Ecto neural progenitor cell (in vitro differentiated cells): ENCODE measurements at regions not wholly inside any gene's neighbourhood (a gene's known extent, or its start where the extent isn't known, plus 50 kb on each side); places are given as distances from the start of the nearest gene placed in this dataset.

Experiments
- DNase-seq: peaks from one replicate; pipeline ENCODE4 v3.0.0-alpha.2; 2018; ENCODE audit warnings: low spot score

DNA sequence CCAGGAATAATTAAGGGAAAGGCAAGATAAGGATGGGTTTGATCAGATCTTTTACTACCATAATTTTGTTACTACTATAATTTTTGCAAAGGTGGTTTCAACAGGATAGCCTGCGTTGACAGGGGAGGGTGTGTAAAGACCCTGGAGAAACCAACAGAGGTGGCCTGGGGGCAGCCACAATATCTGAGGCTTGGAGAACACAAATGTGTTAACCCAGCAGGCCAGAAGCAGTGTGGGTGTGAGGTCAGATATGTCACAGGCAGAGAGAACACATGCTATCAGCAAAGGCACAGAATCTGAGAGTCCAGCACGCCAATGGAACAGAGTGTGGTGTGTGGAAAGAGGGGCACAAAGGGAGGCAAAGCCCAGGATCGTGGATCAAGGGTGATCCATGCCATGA, 399.4 kb upstream of the TRIB2 start:
- no peak for DNase-seq

- no peak for DNase-seq
These were observed 398.8 kb upstream of the TRIB2 start for GRCh38 chr2:12317814-12318426.

DNA sequence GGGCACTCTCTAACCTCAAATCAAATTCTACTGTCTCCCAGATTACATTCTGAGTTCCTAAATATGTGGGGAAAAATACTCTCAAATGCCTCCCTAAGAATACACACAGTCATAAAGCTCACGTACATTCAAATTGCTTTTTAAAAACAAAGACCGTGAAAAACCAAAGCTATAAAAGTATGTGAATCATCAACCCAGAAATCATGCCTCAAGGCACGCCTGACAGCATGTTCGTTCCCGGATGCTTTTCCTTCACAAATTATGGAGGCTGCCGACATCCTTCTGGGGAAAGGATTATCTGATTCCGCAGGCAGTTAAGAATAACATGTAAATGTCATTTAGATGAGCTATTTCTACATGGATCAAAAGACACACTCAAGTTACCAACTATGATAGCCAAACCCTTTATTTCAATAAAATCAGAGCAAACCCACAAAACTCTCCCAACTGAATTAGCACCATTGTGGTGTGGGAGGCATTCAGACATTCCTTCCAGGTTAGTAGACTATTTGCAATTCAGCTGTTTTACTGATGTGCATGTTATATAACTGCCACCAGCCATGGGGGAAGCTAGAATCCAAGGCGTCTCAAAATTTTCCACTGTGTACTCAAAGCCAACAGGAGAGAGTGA, 398.2 kb upstream of the TRIB2 start:
- DNase-seq, result no peak

DNA sequence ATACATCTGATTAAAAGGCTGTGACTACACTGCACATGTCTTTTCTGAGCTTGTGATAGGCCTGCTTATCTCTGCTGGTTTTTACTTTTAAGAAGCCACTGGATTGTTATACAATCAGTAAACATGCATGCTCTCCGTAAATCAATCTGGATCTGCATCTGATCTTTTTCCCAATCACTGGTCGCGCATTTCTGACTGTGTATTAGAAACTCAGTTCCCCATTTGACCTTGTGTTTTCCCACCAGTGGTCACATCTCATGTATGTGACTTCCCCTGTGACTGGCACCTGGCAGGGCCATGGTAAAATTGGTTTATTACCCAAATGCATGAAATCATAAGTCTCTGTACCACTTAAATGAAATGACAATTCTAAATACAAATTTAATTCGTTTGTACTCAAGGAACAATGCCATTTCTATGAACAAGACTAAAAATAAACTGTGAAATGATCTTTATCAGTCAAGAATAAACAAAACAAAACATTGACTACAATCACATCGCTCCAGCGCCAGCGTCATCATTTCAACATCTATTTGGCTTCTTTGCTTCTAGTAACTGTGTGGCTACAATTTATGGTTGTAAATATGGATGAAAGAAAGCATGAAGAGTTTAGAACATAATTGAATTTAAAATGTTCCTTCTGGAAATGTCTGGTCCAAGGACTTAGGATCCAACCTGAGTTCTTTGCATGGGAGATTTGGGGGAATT, 396.6 kb upstream of the TRIB2 start:
- no peak for DNase-seq

DNA sequence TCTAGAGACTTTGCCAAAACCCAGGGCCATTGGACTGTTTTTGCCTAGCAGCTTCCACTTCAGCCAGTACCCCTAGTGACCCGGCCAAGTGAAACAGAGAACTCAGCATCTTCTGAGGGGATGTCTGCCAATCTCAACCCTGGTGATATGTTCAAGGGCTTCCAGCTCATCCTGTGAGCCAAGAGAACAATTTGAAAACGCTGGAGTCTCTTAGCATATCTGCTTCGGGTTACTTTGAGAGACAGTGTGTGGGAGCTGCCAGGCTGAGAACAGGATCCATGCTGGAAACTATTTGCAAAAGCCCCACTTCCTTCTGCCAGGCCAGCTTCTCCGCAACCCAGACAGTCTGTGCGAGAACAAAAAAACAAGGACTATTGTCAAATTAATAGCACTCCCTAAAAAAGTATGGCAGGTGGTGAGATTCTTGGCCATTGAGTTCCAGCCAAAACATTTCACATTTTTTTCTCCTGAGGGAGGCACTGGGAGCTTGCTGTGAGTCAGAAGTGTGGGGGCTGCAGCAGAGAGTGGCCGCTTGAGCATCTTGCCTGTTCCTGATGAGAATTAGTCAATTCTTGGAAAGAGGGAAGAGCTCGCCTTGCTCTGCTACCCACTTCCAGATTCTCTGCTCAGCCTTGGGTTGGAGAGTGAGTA, 395.6 kb upstream of the TRIB2 start:
- DNase-seq, result no peak

DNA sequence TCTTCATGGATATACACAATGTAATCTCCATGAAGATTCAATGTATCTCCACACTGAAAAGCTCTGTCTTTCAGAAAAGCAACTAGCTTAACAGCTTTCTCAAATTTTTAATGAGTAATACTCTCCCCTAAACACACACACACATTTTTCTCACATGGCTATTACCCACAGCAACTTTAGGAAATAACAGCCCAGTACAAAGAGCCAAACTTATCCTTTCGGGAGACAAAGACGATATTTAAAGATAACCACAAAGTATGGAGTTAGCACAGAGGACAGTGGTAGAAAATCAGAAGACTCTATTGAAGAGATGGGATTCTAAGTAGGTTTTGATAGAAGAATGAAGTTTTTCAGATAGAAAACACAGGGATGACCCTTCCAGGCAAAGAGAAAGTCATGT, 394.9 kb upstream of the TRIB2 start:
- DNase-seq, result no peak

DNA sequence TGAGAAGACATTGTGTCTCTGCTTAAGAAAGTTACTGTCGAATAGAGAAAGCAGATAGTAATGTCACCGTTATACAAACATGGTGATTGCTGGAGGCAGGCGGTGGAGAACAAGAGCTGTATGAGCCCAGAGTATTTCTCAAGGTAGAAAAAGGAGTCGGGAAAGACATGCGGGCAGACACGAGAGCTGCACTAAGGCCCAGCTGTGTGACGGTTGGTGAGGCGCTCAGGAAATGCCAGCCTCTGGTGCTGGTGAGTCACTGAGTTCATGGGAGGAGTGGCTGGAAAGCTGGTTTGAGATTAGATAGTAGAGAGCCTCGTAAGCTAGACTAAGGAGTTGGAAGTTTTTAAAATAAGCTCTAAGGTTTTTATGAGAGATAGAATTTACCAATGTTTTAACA, 390.9 kb upstream of the TRIB2 start:
- DNase-seq, result no peak

GRCh38 chr2:12326449-12327190, 390.1 kb upstream of the TRIB2 start:
- DNase-seq, result peak; percentile 49

- no peak for DNase-seq
These were observed 385.8 kb upstream of the TRIB2 start for GRCh38 chr2:12330916-12331315.

- no peak for DNase-seq
These were observed 385.0 kb upstream of the TRIB2 start for GRCh38 chr2:12331698-12332097.

GRCh38 chr2:12333293-12333692, 383.4 kb upstream of the TRIB2 start:
- DNase-seq, result no peak

DNA sequence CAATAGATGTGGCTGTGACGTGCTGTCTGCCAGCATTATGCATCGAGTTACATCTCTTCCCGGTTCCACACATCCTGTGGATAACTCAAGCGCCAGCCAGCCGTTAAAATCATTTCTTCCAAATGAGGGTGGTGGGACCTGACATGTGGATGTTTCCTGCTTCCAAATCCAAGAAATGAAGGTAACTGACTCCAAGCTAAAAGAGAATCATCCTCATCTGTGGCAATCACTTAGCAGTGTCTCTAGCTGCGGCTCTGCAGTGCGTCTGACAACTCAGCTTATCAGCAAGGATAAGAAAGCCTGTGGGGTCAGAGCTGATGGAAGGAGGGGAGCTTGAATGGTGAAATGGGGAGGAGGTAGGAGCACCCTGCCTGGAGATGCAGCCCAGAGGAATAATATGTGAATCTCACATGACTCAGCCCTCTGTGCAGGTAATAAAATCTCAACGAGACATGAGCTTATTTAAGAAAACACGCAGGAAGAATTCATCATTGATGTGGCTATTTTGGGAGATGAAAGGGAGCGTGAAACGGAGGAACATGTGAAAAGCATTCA, 382.2 kb upstream of the TRIB2 start:
- DNase-seq, result no peak

DNA sequence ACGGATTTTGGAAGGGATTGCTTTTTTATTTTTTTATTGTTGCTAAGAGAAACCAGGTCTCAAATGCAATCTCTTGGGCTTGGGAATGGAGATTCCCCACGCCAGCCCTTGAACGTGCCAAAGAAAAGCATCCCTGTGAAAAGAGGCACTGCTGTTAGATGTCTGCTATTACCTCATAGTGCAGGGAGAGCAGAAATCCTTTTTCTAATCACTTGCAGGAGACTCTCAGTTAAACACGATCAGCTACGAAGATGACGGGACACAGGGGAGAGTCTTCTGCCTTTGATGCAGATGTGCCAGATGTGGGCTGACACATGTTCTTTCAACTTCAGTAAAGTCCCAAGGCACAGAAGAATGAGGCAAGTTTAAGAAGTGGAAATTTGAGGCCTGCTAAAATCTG, 381.6 kb upstream of the TRIB2 start:
- no peak for DNase-seq

DNA sequence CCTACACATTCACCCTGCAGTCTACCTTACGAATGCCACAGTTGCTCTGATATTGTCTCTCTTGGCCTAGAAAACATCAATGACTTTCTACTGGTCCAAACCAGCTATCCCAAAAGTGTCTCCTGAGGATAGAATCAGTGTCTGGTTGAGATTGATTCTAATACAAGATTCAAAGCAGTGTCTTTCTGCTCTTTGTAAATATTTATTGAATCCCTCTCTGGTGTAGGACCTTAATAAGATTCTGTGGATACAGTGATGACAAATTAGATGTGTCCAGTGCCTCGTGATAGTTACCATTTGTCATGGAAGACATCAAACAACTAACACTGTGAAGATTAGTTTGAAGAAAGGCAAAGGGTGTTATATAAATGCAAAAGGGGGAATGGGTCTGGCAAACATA, 380.7 kb upstream of the TRIB2 start:
- DNase-seq, result no peak

DNA sequence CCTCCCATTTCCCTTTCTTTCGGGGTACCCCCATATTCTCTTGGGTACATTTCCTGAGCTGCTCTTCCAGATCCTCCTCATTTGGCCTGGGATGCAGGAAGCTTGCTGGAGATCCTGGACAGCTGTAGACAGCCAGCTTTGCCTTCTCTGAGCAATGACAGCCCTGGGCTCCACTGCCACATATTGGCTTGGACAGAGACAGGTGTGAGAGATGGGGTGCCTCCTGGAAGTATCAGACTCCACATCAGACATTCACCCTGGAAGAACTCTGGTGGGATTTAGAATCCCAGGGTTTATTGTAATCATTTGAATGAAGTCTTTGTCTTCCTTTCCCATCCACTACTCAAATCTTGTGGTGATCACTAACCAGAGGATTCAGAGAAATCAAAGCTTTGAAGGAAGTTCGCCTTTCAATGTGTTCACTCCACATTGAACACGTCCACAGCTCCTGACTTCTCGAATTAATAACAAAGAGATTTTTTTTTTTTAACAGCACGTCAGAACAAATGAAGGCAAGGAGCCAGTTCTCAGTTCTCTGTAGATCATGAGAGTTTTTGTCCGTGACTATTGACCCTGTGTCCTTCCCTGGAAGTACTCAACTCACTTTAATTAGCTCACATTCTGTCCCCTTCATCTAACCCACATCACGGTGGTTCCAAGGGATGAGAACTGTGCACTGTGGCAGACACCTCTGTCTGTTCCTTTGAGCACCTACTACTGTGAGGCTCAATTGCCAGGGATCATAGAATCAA, 377.6 kb upstream of the TRIB2 start:
- DNase-seq, result no peak

- DNase-seq, result no peak
These were observed 376.6 kb upstream of the TRIB2 start for GRCh38 chr2:12340164-12340563.

GRCh38 chr2:12341215-12341614, 375.5 kb upstream of the TRIB2 start:
- DNase-seq, result no peak

- DNase-seq, result no peak
These were observed 374.8 kb upstream of the TRIB2 start for GRCh38 chr2:12341920-12342319.

DNA sequence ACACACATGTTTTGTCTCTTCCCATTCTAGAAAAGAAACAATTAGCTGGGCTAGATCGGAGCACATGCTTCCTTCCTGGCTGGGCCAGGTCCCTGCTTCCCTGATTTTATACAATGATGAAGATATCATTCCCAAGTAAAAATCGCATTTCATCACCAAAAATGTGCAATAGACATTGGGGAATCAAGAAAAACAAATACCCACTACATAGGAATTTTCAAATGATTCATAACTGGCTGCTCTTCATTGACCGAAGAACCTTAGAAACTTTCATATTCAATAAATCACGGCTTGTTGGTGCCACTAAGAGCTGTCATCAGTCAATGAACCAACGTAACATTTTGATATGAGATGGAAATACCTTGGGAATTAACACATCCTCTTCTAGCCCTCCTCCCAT, 373.6 kb upstream of the TRIB2 start:
- no peak for DNase-seq

GRCh38 chr2:12347066-12347493, 369.7 kb upstream of the TRIB2 start:
- no peak for DNase-seq

GRCh38 chr2:12348216-12348615, 368.5 kb upstream of the TRIB2 start:
- DNase-seq, result no peak
